Osteoblast (primary cell): ENCODE measurements at regions not wholly inside any gene's neighbourhood (a gene's known extent, or its start where the extent isn't known, plus 50 kb on each side); places are given as distances from the start of the nearest gene placed in this dataset.

Experiments used
- DNase-seq: peaks from one replicate; pipeline ENCODE4 v3.0.0; 2011; ENCODE audit warnings: low spot score, mixed read lengths; ENCODE audit not compliant: insufficient read length; ENCODE audit errors: missing footprints
- H2AFZ ChIP-seq: 2 replicates; pipeline ENCODE4 v1.6.0; 2011; ENCODE audit warnings: mild to moderate bottlenecking, low read length
- H3K27ac ChIP-seq: 2 replicates; pipeline ENCODE4 v1.5.1; 2011; ENCODE audit warnings: mild to moderate bottlenecking, low read depth, low read length, moderate library complexity
- H3K27me3 ChIP-seq: 2 replicates; pipeline ENCODE4 v1.6.0; 2012; ENCODE audit warnings: mild to moderate bottlenecking, control low read depth, inconsistent platforms, low read length, moderate library complexity; ENCODE audit not compliant: insufficient read depth
- H3K36me3 ChIP-seq: 2 replicates; pipeline ENCODE4 v1.5.1; 2011; ENCODE audit warnings: mild to moderate bottlenecking, low read length, control low read depth, moderate library complexity; ENCODE audit not compliant: insufficient read depth
- H3K4me1 ChIP-seq: 2 replicates; pipeline ENCODE4 v1.5.1; 2011; ENCODE audit warnings: mild to moderate bottlenecking, low read length, control low read depth, moderate library complexity; ENCODE audit not compliant: insufficient read depth
- H3K4me2 ChIP-seq: 2 replicates; pipeline ENCODE4 v1.6.0; 2011; ENCODE audit warnings: mild to moderate bottlenecking, low read length; ENCODE audit not compliant: insufficient read depth
- H3K4me3 ChIP-seq: fragments of 200-600 bp; sonication (generic); 3 replicates; pipeline ENCODE4 v1.5.1; 2012; ENCODE audit warnings: mild to moderate bottlenecking, low read length, inconsistent platforms; ENCODE audit not compliant: insufficient read depth
- H3K79me2 ChIP-seq: 2 replicates; pipeline ENCODE4 v1.6.0; 2012; ENCODE audit warnings: mild to moderate bottlenecking, low read length, control low read depth, inconsistent platforms; ENCODE audit not compliant: insufficient read depth
- H3K9me3 ChIP-seq: 2 replicates; pipeline ENCODE4 v1.5.1; 2011; ENCODE audit warnings: low read depth, low read length, control low read depth
- H4K20me1 ChIP-seq: 2 replicates; pipeline ENCODE4 v1.6.0; 2012; ENCODE audit warnings: mild to moderate bottlenecking, low read length, control low read depth; ENCODE audit not compliant: insufficient read depth
- TF ChIP-seq, protein P1 (sequence below): IDR thresholded peaks from 2 replicates; pipeline ENCODE4 v1.5.1; 2011; ENCODE audit warnings: mild to moderate bottlenecking, low read depth, low read length, moderate library complexity; ENCODE audit errors: extremely low read depth

DNA sequence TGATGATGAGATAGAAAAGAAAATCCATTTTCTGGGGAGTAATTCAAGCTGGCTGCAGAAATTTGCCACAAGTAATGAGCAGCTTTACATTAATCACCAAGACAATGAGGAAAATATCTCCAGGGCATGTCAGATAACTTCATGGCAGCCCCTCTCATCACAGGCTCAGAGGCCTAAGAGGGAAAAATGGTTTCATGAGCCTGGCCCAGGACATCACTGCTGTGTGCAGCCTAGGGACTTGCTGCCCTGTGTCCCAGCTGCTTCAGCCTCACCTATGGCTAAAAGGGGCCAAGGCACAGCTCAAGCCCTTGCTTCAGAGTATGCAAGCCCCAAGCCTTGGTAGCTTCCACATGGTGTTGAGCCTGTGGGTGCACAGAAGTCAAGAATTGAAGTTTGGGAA lies 161.7 kb downstream of the OPA1 start:
- H3K79me2 ChIP-seq: no peaks in the 10 kb centered on the region
- TF ChIP-seq, protein P1, sequence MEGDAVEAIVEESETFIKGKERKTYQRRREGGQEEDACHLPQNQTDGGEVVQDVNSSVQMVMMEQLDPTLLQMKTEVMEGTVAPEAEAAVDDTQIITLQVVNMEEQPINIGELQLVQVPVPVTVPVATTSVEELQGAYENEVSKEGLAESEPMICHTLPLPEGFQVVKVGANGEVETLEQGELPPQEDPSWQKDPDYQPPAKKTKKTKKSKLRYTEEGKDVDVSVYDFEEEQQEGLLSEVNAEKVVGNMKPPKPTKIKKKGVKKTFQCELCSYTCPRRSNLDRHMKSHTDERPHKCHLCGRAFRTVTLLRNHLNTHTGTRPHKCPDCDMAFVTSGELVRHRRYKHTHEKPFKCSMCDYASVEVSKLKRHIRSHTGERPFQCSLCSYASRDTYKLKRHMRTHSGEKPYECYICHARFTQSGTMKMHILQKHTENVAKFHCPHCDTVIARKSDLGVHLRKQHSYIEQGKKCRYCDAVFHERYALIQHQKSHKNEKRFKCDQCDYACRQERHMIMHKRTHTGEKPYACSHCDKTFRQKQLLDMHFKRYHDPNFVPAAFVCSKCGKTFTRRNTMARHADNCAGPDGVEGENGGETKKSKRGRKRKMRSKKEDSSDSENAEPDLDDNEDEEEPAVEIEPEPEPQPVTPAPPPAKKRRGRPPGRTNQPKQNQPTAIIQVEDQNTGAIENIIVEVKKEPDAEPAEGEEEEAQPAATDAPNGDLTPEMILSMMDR: no peak
- no peaks in the 10 kb centered on the region for H3K36me3 ChIP-seq
- H3K4me3 ChIP-seq: no peak overlapping the region
- H3K4me2 ChIP-seq: no peak overlapping the region
- no peak overlapping the region for H2AFZ ChIP-seq
- no peak for DNase-seq
- no peak overlapping the region for H3K27ac ChIP-seq
- no peaks in the 10 kb centered on the region for H3K27me3 ChIP-seq
- H4K20me1 ChIP-seq: no peaks in the 10 kb centered on the region
- H3K4me1 ChIP-seq: no peaks in the 10 kb centered on the region
- no peaks in the 10 kb centered on the region for H3K9me3 ChIP-seq

DNA sequence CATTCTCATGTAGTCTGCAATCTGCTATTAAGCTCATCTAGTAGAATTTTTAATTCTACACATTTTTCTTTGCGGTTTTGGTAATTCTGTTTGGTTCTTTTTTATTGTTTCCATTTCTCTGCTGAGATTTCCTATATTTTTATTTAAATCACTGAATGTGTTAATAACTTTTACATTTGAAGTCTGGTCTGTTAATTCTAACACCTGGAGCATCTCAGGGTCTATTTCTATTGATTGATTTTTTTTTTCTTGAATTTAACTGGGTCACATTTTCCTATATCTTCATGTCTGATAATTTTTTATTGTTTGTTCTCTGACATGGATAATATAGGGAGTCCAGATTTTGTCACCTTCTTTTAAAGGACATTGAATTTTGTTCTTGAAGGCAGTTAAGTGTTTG lies 163.5 kb downstream of the OPA1 start:
- TF ChIP-seq, protein P1: no peak
- no peak for DNase-seq
- no peaks in the 10 kb centered on the region for H3K36me3 ChIP-seq
- H3K27me3 ChIP-seq: peaks cover 1% of the 10 kb centered on the region
- H2AFZ ChIP-seq: no peak overlapping the region
- no peak overlapping the region for H3K4me3 ChIP-seq
- no peaks in the 10 kb centered on the region for H3K4me1 ChIP-seq
- H3K79me2 ChIP-seq: no peaks in the 10 kb centered on the region
- no peak overlapping the region for H3K27ac ChIP-seq
- H3K9me3 ChIP-seq: no peaks in the 10 kb centered on the region
- H4K20me1 ChIP-seq: no peaks in the 10 kb centered on the region
- no peak overlapping the region for H3K4me2 ChIP-seq

DNA sequence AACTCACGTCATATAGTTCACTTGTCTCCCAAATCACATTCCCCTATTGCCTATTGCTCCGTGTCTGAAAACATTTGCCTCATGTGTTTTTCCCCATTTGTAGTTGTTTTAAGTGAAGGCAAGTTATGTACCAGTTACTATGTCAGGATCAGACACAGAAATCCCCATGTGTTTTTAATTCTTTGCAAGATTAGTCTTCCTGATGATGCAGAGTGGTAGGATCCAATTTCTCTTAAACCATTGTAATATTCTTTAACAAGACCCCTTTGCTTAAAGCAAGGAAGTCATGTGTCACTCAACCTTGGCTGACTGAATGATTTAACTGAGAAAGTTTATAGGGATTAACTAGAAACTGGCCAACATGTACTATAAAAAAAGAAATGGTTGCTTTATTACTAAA lies 164.4 kb downstream of the OPA1 start:
- TF ChIP-seq, protein P1: no peak
- Histone ChIP-seq H3K27ac (no peak overlapping the region), H3K36me3 (no peaks in the 10 kb centered on the region), H2AFZ (no peak overlapping the region), H3K4me1 (no peaks in the 10 kb centered on the region), H4K20me1 (no peaks in the 10 kb centered on the region), H3K79me2 (no peaks in the 10 kb centered on the region), H3K27me3 (peaks cover 6% of the 10 kb centered on the region), H3K4me2 (no peak overlapping the region), H3K9me3 (no peaks in the 10 kb centered on the region), H3K4me3 (no peak overlapping the region)
- no peak for DNase-seq

DNA sequence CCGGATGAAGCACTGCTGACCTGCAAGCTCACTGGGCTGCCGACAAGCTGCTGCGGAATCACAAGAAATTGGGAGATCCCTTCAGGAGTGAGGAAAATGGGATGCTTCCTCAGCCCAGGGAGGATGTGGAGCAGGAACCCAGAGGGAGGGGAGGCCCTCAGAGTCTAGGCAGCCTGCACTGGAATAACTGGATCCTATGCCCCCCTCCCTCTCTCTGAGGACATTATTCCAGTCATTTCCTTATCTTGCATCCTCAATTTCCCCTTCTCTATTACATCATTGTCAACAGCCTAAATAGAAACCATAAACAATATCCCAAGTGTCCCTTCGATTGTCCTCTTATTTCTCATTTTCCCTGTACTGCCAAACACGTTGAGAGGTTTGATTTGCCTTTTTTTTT lies 169.0 kb downstream of the OPA1 start:
- no peaks in the 10 kb centered on the region for H3K36me3 ChIP-seq
- no peak for DNase-seq
- TF ChIP-seq, protein P1: no peak

More for the DNA sequence above, 169.0 kb downstream of the OPA1 start:
- Histone ChIP-seq H2AFZ (no peak overlapping the region), H4K20me1 (no peaks in the 10 kb centered on the region), H3K27ac (no peak overlapping the region), H3K4me1 (no peaks in the 10 kb centered on the region), H3K9me3 (no peaks in the 10 kb centered on the region), H3K4me3 (no peak overlapping the region), H3K4me2 (no peak overlapping the region), H3K27me3 (peaks cover 43% of the 10 kb centered on the region), H3K79me2 (no peaks in the 10 kb centered on the region)
